H1 (cell line): ENCODE measurements at regions not wholly inside any gene's neighbourhood (a gene's known extent, or its start where the extent isn't known, plus 50 kb on each side); places are given as distances from the start of the nearest gene placed in this dataset.

Source experiments
- HDAC2 ChIP-seq, 2 experiments: fragments of 300-600 bp in 1 of 2; sonication (generic) in 1 of 2; IDR thresholded peaks; 2 replicates each; pipeline ENCODE4 v1.6.1; 2011 to 2012; ENCODE audit warnings: low read depth in 2 of 2, low read length in 2 of 2, mild to moderate bottlenecking in 2 of 2, moderate library complexity in 2 of 2, borderline replicate concordance in 1 of 2, inconsistent platforms in 1 of 2
- JUND ChIP-seq: IDR thresholded peaks from 2 replicates; pipeline ENCODE4 v1.6.1; 2011; ENCODE audit warnings: mild to moderate bottlenecking, improper control_type of control experiment, low read length
- MAFK ChIP-seq: IDR thresholded peaks from 2 replicates; pipeline ENCODE4 v1.6.1; 2012; ENCODE audit warnings: low read depth, mild to moderate bottlenecking, improper control_type of control experiment, low read length
- TCF12 ChIP-seq: IDR thresholded peaks from 2 replicates; pipeline ENCODE4 v1.6.1; 2011; ENCODE audit warnings: low read depth, mild to moderate bottlenecking, low read length
- USF2 ChIP-seq: IDR thresholded peaks from 2 replicates; pipeline ENCODE4 v1.6.1; 2011; ENCODE audit warnings: low read length, improper control_type of control experiment
- ZNF274 ChIP-seq: IDR thresholded peaks from 2 replicates; pipeline ENCODE4 v1.7.0; 2012; ENCODE audit warnings: low read length, borderline replicate concordance; ENCODE audit errors: extremely low read depth

GRCh38 chr7:16114071-16114470 is 307.3 kb downstream of the CRPPA start (continued):
- TF ChIP-seq HDAC2 (IDR thresholded peaks at IDR 0.05; ENCODE audit: borderline replicate concordance in 1 of 2, low read depth in 2 of 2, low read length in 2 of 2) (no peak), USF2 (no peak), MAFK (no peak), JUND (no peak), ZNF274 (no peak), TCF12 (no peak)
